GM19438 (cell line): ENCODE measurements at regions not wholly inside any gene's neighbourhood (a gene's known extent, or its start where the extent isn't known, plus 50 kb on each side); places are given as distances from the start of the nearest gene placed in this dataset.

Experiments
- ATAC-seq: cut with Tn5 transposase; IDR thresholded peaks from one replicate; pipeline ENCODE4 v1.9.1; 2021; ENCODE audit warnings: low read depth; ENCODE audit not compliant: unreplicated experiment

DNA sequence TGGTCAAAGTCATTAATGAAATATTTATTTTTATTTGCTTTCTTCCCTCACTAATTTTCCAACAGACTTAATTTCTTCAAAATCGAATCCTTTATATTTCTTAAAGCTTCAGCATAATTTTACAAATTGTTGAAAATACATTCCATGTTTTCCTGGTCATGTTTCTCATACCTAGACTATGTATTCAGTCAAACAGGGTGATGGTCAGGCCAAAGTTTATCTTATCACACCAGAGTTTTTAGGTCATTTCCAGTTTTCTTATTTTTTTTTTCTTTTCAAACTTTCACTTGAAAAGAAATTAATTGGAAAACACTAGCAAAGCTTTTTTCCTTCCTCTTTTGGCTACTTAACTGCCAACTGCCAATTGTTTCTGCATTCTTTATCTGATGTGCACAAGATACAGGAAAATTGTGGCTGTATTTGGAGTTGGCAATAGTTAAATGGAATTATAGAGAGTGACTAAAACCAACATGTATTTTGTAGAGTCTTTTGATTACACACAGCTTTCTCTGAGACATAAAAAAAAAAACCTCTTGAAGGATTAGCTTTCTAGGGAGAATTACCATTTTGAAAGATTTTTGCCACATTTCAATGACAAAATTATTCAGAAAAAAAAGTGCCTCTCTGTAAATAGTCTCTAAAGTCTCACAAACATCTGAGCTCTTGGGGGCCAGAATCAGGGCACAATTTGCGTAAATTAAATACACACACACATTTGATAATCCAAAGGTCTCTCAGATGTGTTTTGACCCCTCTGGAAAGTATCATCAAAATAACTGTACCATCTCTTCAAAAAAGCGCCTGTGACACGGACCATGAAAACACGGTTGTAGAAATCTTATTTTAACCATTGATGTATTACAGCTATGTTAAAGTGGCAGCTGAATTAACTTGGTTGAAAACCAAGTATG is 603.2 kb upstream of the KCNMB2 start:
- ATAC-seq = no peak

DNA sequence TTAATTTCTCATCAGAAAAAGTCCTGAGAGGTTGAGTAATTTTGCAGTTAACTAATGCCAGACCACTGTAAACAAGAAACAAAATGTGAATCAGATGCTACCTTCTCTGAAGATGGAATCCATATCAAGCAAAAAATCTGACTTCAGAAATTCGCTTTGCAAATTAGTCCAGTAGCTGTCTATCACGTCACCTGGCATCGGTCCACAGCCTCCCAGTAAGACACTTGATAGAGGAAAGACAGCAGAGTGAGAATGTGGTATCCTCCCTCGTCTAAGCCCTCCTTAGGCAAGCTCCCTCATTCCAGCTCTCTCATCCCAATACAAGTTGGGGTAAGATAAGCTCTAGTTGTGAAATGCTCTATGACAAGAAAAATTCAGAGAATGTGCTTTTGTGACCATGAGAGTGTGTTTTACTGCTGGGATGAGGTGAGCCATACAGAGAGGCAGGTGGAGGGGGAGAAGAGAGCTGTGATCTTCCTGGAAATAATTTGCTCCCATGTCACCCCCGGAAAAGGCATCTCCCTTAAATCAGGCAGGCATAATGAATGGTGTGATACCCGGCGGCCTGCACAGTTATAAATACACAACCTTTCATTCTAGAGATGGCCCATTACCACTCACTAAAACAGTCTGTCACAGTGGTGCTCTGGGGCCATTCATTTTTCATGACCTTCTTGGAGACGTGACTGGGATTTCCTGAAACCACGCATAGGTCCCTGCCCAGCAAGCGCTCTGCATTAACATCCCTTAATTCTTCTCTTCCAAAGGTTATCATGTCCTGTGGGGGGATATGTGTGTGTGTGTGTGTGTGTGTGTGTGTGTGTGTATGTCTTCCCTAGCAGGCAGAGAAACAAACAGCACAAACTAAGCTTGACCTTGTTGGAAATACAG is 602.0 kb upstream of the KCNMB2 start:
- ATAC-seq = no peak

DNA sequence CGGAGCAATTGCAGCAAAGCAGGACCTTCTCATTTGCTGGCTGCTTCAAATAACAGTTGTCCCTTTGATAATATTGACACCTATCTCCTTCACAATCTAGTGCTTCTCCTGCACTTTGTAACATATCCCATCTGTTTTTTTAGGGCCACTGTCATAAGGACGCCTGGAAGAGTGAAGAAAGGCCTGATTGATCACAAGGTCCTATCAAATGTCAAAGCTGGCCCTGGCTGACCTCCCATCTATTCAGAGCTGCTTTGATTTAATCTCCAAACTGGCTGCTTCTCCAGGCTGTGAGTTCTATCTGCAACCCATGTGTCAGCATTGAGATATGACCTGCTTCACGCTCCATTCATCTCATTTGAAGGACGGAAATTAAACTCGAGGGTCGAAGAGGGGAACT is 601.2 kb upstream of the KCNMB2 start:
- ATAC-seq = no peak

GRCh38 chr3:177936721-177937120 is 599.5 kb upstream of the KCNMB2 start:
- ATAC-seq = no peak

GRCh38 chr3:177942911-177943310 is 593.3 kb upstream of the KCNMB2 start:
- no peak for ATAC-seq

DNA sequence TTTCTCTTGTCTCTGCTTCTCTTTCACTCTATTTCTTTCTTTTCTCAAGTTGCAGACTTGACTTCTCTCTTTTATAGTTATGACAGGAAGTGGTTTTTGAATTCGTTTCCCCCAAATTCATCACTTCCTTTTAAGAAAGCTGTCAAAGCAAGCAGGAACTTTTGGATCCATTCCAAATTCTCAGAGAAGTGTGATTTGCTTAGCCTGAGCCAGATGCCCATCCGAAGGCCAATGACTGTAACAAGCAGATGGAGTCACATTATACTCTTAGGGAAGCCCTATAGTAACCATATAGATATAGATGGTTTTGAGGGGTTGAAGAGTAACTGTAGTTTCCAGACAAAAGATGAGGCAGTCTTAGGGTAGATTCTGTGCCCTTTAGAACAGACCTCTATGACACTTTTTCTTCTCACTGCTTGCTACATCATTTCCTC is 592.0 kb upstream of the KCNMB2 start:
- ATAC-seq = no peak

GRCh38 chr3:177946048-177946447 is 590.2 kb upstream of the KCNMB2 start:
- ATAC-seq = no peak

GRCh38 chr3:177946497-177946896 is 589.7 kb upstream of the KCNMB2 start:
- no peak for ATAC-seq

DNA sequence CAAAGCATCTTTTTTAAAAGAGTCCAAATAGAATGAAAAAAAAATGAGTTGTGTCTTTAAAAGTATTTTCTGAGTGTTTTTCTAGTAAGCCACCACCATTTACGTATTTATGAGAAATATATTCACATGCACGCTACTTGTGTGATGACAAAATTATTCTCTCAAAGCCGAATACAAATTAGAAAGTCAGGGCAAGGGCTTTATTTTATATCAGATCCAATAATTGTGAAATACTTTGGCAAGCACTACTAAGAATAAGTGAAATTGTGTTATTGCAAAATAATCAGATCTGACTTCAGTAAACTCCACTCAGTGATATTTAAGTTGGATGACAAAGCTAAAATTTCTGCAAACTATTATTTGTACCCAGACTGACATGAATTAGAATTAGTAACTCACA is 589.3 kb upstream of the KCNMB2 start:
- ATAC-seq = no peak

GRCh38 chr3:177947901-177948300 is 588.3 kb upstream of the KCNMB2 start:
- ATAC-seq = no peak

GRCh38 chr3:177948716-177949425 is 587.4 kb upstream of the KCNMB2 start:
- ATAC-seq = no peak

DNA sequence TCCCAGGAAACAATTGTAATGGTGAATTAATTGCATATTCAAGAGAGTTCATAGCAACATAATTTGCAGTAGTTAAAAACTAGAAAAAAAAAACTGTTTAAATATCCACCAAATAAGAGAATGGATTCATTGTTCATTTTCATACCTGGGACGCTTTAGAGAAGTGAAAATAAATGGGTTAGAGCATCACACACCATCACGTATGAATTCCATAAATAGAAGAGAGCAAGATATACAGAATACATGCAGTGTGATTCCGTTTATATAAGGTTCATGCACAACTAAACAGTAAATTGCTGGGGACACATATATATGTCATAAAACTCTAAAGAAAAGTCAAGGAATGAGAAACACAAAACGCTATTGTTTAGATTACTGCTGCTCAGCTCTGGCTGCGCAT is 577.0 kb upstream of the KCNMB2 start:
- ATAC-seq = no peak

GRCh38 chr3:177960014-177960413 is 576.2 kb upstream of the KCNMB2 start:
- ATAC-seq = no peak

DNA sequence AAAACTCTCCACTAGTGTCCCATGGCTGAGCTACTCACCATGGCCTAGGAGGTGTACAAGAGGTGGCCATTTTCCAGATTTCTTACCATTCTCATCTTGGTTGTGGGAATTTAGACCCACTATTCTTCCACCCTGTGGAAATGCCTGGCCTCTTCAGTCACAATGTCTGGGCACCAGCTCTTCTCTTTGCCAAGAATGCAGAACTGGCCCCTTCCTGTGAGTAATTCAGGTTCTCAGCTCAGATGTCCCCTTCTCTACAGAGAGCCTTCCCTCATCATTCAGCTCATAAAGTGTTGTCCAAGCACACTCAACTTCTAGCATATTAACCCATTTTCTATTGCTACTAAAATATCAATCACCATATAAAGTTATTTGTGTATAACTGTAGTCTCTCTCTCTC is 575.5 kb upstream of the KCNMB2 start:
- no peak for ATAC-seq

DNA sequence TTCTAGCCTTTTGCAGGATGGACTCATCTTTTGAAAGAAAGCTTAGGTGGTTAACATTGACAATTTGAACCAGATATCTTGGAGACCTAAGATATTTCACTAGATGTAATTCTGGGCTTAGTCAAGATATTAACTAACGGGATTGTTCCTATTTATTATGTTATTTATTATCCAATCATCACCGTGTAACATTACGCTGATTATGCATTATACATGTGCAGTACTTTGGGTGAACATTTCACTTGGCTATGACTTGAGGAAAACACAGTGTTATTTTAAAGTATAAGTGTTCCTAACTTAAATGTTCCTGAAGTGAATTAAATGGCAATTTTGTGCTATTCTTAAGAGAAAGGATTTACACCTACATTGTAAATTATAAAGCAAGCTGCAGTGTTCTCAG is 574.5 kb upstream of the KCNMB2 start:
- no peak for ATAC-seq

GRCh38 chr3:177966493-177966892 is 569.7 kb upstream of the KCNMB2 start:
- no peak for ATAC-seq

GRCh38 chr3:177968891-177969290 is 567.3 kb upstream of the KCNMB2 start:
- no peak for ATAC-seq

GRCh38 chr3:177973241-177973840 is 562.9 kb upstream of the KCNMB2 start:
- no peak for ATAC-seq

DNA sequence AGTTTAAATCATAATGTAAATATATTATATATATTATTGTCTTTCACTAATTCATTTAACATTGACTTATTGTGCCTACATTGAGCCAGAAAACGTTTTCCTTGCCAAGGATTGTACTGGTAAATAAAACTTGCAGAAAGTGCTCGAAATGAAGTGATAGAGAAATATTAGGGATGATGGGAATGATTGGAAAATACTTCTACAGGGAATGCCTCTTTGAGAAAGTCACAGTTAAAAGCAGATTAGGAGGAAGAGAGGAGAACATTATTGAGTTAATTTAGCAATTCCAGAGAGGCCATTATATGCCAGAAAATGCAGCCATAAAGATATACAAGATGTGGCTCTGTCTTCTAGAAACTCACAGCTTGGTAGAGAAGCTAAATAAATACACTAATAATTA is 560.0 kb upstream of the KCNMB2 start:
- ATAC-seq = no peak

- ATAC-seq = no peak
These were observed 559.4 kb upstream of the KCNMB2 start for GRCh38 chr3:177976866-177977265.
